H1 (cell line): ENCODE measurements at regions not wholly inside any gene's neighbourhood (a gene's known extent, or its start where the extent isn't known, plus 50 kb on each side); places are given as distances from the start of the nearest gene placed in this dataset.

ENCODE experiments used
- CBX8 ChIP-seq: fragments of 300-800, 300-1000 bp; sonication (generic); IDR thresholded peaks from 2 replicates; pipeline ENCODE4 v1.7.1; 2016; ENCODE audit warnings: low read depth, low read length, borderline replicate concordance
- POLR2A ChIP-seq, 2 experiments: IDR thresholded peaks; 1 replicate in 1 of 2; 2 replicates in 1 of 2; pipeline ENCODE4 v1.6.1; 2011; ENCODE audit warnings: low read depth in 2 of 2, low read length in 2 of 2, mild to moderate bottlenecking in 2 of 2; ENCODE audit errors: control extremely low read depth in 1 of 2

DNA sequence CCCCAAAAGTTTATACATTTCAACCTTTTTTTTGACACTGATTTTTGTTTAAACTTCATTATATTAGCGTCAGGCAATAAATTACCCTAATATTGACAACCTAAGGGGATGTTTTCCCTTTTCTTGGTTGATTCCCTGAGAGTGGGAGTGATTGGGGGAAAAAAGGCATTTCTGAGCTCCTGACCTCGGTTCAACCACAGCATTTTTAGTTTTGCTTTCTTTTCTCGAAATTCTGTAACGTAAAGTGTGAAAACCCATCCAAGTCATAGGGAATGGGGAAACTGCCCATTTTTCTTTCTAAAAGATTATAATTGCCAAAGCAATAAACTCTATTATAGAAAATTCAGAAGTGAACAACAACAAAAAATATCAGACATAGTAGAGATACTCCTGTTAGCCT, 67.9 kb upstream of the SPACA1 start:
- TF ChIP-seq CBX8 (no peak), POLR2A (IDR thresholded peaks at IDR 0.05; ENCODE audit: control extremely low read depth in 1 of 2, low read depth in 2 of 2, low read length in 2 of 2) (no peak)
